Liver (tissue), 8 donors: ENCODE measurements at regions not wholly inside any gene's neighbourhood (a gene's known extent, or its start where the extent isn't known, plus 50 kb on each side); places are given as distances from the start of the nearest gene placed in this dataset.

Source experiments
- DNase-seq: peaks from one replicate; pipeline ENCODE4 v3.0.0-alpha.2; 2017; ENCODE audit warnings: low spot score
- H3K27ac ChIP-seq, 2 donors: one replicate each; pipeline ENCODE4 v1.7.0; 2013; ENCODE audit warnings: inconsistent platforms in 2 of 2, low read length in 2 of 2, control low read depth in 1 of 2, low read depth in 1 of 2, mild to moderate bottlenecking in 1 of 2
- H3K27me3 ChIP-seq, 4 donors: one replicate each; pipeline versions ENCODE4 v1.6.1 to v1.7.0; 2013; ENCODE audit warnings: low read length in 3 of 4, inconsistent platforms in 1 of 4, mild to moderate bottlenecking in 1 of 4, moderate library complexity in 1 of 4; ENCODE audit not compliant: control insufficient read depth in 4 of 4, insufficient read depth in 4 of 4
- H3K36me3 ChIP-seq, 4 donors: one replicate each; pipeline versions ENCODE4 v1.6.1 to v1.7.0; 2013; ENCODE audit warnings: low read length in 3 of 4, mild to moderate bottlenecking in 3 of 4, low read depth in 1 of 4, moderate library complexity in 1 of 4; ENCODE audit not compliant: control insufficient read depth in 4 of 4, insufficient read depth in 3 of 4
- H3K4me1 ChIP-seq, 4 donors: one replicate each; pipeline versions ENCODE4 v1.6.1 to v1.7.0; 2013; ENCODE audit warnings: low read length in 3 of 4, mild to moderate bottlenecking in 3 of 4, moderate library complexity in 1 of 4; ENCODE audit not compliant: control insufficient read depth in 4 of 4, insufficient read depth in 4 of 4
- H3K4me3 ChIP-seq, 3 donors: one replicate each; pipeline versions ENCODE4 v1.6.1 to v1.7.0; 2013; ENCODE audit warnings: low read length in 3 of 3, control low read depth in 1 of 3, low read depth in 1 of 3, mild to moderate bottlenecking in 1 of 3
- H3K9ac ChIP-seq, 2 donors: one replicate each; pipeline ENCODE4 v1.7.0; 2013; ENCODE audit warnings: low read length in 2 of 2, mild to moderate bottlenecking in 2 of 2, moderate library complexity in 2 of 2, control low read depth in 1 of 2, low read depth in 1 of 2
- H3K9me3 ChIP-seq, 4 donors: one replicate each; pipeline versions ENCODE4 v1.6.1 to v1.7.0; 2013; ENCODE audit warnings: low read length in 3 of 4; ENCODE audit not compliant: control insufficient read depth in 4 of 4
- CTCF ChIP-seq: fragments of 150-350 bp; IDR thresholded peaks from 2 replicates; pipeline ENCODE4 v1.5.1; 2017; ENCODE audit warnings: improper control_type of control experiment, low read depth, low read length; ENCODE audit not compliant: missing input control
- EGR1 ChIP-seq, 2 donors: IDR thresholded peaks; 2 replicates each; pipeline ENCODE4 v1.6.1; 2016 to 2018; ENCODE audit warnings: antibody characterized with exemption in 2 of 2, low read depth in 2 of 2
- FOXA1 ChIP-seq: IDR thresholded peaks from 2 replicates; pipeline ENCODE4 v1.6.1; 2016; ENCODE audit warnings: antibody characterized with exemption
- FOXA2 ChIP-seq: IDR thresholded peaks from 2 replicates; pipeline ENCODE4 v1.6.1; 2016; ENCODE audit warnings: antibody characterized with exemption
- GABPA ChIP-seq, 2 donors: IDR thresholded peaks in 1 of 2; conservative IDR thresholded peaks in 1 of 2; 2 replicates each; pipeline ENCODE4 v1.6.1; 2016; ENCODE audit warnings: antibody characterized with exemption in 2 of 2, mild to moderate bottlenecking in 1 of 2, moderate library complexity in 1 of 2
- JUND ChIP-seq, 2 donors: IDR thresholded peaks; 2 replicates each; pipeline ENCODE4 v1.6.1; 2016; ENCODE audit warnings: antibody characterized with exemption in 2 of 2
- MAX ChIP-seq: IDR thresholded peaks from 2 replicates; pipeline ENCODE4 v1.6.1; 2016; ENCODE audit warnings: antibody characterized with exemption
- NR2F2 ChIP-seq: IDR thresholded peaks from 2 replicates; pipeline ENCODE4 v1.6.1; 2016; ENCODE audit warnings: antibody characterized with exemption
- REST ChIP-seq: IDR thresholded peaks from 2 replicates; pipeline ENCODE4 v1.6.1; 2016; ENCODE audit warnings: antibody characterized with exemption, mild to moderate bottlenecking
- RXRA ChIP-seq, 2 donors: IDR thresholded peaks; 2 replicates each; pipeline ENCODE4 v1.6.1; 2017 to 2018; ENCODE audit warnings: antibody characterized with exemption in 2 of 2, mild to moderate bottlenecking in 1 of 2
- SP1 ChIP-seq: IDR thresholded peaks from 2 replicates; pipeline ENCODE4 v1.6.1; 2018; ENCODE audit warnings: antibody characterized with exemption, mild to moderate bottlenecking
- ZBTB33 ChIP-seq: IDR thresholded peaks from 2 replicates; pipeline ENCODE4 v1.6.1; 2016; ENCODE audit warnings: antibody characterized with exemption
- WGBS: extraction: QIAGEN DNeasy Blood & Tissue Kit; methylation state at CpG from one replicate; pipeline ENCODE4 v1.1.7; 2013; 5-methylcytosine and 5-hydroxymethylcytosine counted together
- TF ChIP-seq, protein P1 (sequence below): IDR thresholded peaks from 2 replicates; pipeline ENCODE4 v1.6.1; 2016; ENCODE audit warnings: antibody characterized with exemption
- donor health status: healthy.
- donor health status: healthy.
- donor health status: healthy.
- donor health status: healthy.
- donor health status: healthy.

- peaks cover 0 to 2% (median under 1%) of the 10 kb centered on the region in 4 donors for H3K9me3 ChIP-seq
- no peaks in the 10 kb centered on the region for H3K36me3 ChIP-seq
- peaks cover 0 to 18% (median 5%) of the 10 kb centered on the region in 4 donors for H3K27me3 ChIP-seq
- 4% methylated on average over 46 of the region's 46 CpGs for WGBS
- no peak overlapping the region for H3K4me3 ChIP-seq
- DNase-seq = no peak
- H3K4me1 ChIP-seq = no peaks in the 10 kb centered on the region
- H3K9ac ChIP-seq = no peak overlapping the region
- TF ChIP-seq GABPA (IDR thresholded peaks at IDR 0.05 in 1 of 2, conservative IDR thresholded peaks at IDR 0.05 in 1 of 2) (no peak), MAX (no peak), JUND (IDR thresholded peaks at IDR 0.05) (no peak), RXRA (IDR thresholded peaks at IDR 0.05) (no peak), ZBTB33 (no peak), NR2F2 (no peak), REST (no peak)
- TF ChIP-seq, protein P1, sequence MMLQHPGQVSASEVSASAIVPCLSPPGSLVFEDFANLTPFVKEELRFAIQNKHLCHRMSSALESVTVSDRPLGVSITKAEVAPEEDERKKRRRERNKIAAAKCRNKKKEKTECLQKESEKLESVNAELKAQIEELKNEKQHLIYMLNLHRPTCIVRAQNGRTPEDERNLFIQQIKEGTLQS = no peak
- H3K27ac ChIP-seq = no peak overlapping the region
These were observed 119.9 kb upstream of the LHX5 start for GRCh38 chr12:113591480-113591974.

DNA sequence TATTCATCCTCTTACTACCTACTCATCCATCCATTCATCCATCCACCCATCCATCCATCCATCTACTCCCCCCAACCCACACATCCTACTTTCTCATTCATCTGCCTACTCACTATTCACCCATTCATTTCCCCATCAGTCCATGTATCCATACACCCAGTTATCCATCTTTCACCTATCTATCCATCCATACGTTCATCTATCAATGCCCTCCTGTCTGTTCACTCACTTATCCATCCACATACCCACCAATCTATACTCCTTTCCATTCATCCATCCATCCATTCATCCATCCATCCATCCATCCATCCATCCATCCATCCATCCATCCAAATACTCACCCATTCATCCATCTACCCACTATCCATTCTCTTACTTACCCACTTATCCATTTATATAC is 117.8 kb upstream of the LHX5 start:
- no peak for TF ChIP-seq NR2F2
- no peak for TF ChIP-seq EGR1 (IDR thresholded peaks at IDR 0.05; ENCODE audit: low read depth in 2 of 2)
- no peak for TF ChIP-seq FOXA1
- no peak for TF ChIP-seq GABPA (IDR thresholded peaks at IDR 0.05 in 1 of 2, conservative IDR thresholded peaks at IDR 0.05 in 1 of 2)
- TF ChIP-seq, protein P1 = no peak
- no peak for TF ChIP-seq SP1
- no peak for TF ChIP-seq CTCF
- no peak for TF ChIP-seq FOXA2
- TF ChIP-seq MAX = no peak
- TF ChIP-seq REST = no peak
- peaks cover 0 to 19% (median 5%) of the 10 kb centered on the region in 4 donors for H3K27me3 ChIP-seq
- H3K9me3 ChIP-seq = peaks cover 0 to 1% (median 0%) of the 10 kb centered on the region in 4 donors
- H3K4me1 ChIP-seq = no peaks in the 10 kb centered on the region
- H3K9ac ChIP-seq = no peak overlapping the region
- 70% methylated on average over 1 of the region's 1 CpG for WGBS
- no peak overlapping the region for H3K27ac ChIP-seq
- H3K36me3 ChIP-seq = no peaks in the 10 kb centered on the region
- no peak for DNase-seq
- no peak overlapping the region for H3K4me3 ChIP-seq
